Activated T-cell treated with anti-CD3 and anti-CD28 coated beads, Interleukin-2, amount 50 U/mL, for 72 hours (primary cell): ENCODE measurements at regions not wholly inside any gene's neighbourhood (a gene's known extent, or its start where the extent isn't known, plus 50 kb on each side); places are given as distances from the start of the nearest gene placed in this dataset.

Experiments
- ATAC-seq, 2 donors: fragments of 150-1000 bp; cut with Tn5 transposase; replicated peaks in 1 of 2; 2 replicates each; pipeline ENCODE4 v1.10.0; 2021; ENCODE audit warnings: moderate library complexity in 2 of 2, mild to moderate bottlenecking in 1 of 2
- DNase-seq, 2 donors: peaks; one replicate each; pipeline ENCODE4 v3.0.0; 2021 to 2022; ENCODE audit warnings: mixed read lengths in 1 of 2
- H3K27ac Mint-ChIP-seq: one replicate; pipeline ENCODE4 v1.8.0; 2022; ENCODE audit warnings: mild to moderate bottlenecking, moderate library complexity, mixed read lengths
- H3K27me3 Mint-ChIP-seq: one replicate; pipeline ENCODE4 v1.8.0; 2022; ENCODE audit warnings: low read depth, mixed read lengths
- H3K36me3 Mint-ChIP-seq, 2 donors: one replicate each; pipeline ENCODE4 v1.8.0; 2022; ENCODE audit warnings: mixed read lengths in 2 of 2, mild to moderate bottlenecking in 1 of 2; ENCODE audit not compliant: insufficient read depth in 2 of 2
- H3K4me1 Mint-ChIP-seq: one replicate; pipeline ENCODE4 v1.8.0; 2022; ENCODE audit warnings: low read depth, mixed read lengths
- H3K4me3 Mint-ChIP-seq, 2 donors: one replicate each; pipeline ENCODE4 v1.8.0; 2022; ENCODE audit warnings: mild to moderate bottlenecking in 2 of 2, mixed read lengths in 2 of 2, moderate library complexity in 2 of 2
- H3K9me3 Mint-ChIP-seq, 2 donors: one replicate each; pipeline ENCODE4 v1.8.0; 2022; ENCODE audit warnings: mixed read lengths in 2 of 2

DNA sequence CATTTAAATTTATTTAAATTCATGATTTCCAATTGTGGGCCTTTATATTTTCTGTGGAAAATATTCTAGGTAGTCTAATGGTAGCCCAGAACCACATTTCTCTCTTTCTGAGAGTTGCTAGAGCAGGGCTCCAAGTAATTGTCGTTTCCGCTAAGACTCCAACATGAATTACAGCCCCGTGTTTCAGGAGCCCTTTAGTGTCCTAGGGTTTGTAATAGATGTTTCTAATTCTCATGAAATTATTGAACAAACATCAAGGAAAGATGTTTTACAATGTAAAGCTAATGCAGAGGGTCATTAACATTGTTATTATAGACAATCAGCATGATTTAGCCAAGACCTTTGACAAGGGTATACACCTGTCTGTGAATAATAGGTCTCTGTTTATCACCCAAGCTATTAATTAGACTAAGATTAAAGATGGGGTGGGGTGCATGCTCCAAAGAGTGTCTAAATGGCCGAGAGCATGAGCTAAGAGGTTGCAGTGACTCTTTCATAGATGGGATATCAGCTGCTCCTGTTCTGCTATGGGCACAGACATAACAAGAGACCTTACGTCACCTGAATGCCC is 81.8 kb upstream of the NTM start:
- Mint-ChIP-seq H3K27me3 (no peaks in the 10 kb centered on the region), H3K27ac (no peak overlapping the region), H3K9me3 (no peaks in the 10 kb centered on the region), H3K4me1 (no peaks in the 10 kb centered on the region), H3K36me3 (no peaks in the 10 kb centered on the region), H3K4me3 (no peak overlapping the region)
- no peak for DNase-seq
- no peak for ATAC-seq

DNA sequence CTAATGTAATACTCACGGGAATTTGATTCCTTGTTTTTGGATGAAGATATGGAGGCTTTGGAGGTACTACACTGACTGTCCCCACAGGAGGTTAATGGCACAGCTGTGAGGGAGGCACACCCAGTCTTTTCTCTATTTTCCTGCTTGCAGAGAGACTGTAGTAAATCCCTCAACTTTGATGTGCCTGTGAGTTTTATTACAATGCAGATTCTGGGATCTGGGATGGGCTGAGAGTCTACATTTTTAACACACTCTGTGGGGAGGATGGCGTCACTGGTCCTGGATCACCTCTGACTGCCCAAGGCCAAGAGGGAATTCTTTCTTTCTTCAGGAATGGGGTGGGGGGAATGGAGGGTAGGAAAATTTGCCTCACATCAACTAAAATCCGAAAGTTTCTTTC is 80.2 kb upstream of the NTM start:
- H3K4me3 Mint-ChIP-seq = no peak overlapping the region
- no peak overlapping the region for H3K27ac Mint-ChIP-seq
- no peaks in the 10 kb centered on the region for H3K36me3 Mint-ChIP-seq
- no peaks in the 10 kb centered on the region for H3K9me3 Mint-ChIP-seq
- ATAC-seq (no peak), DNase-seq (no peak)
- H3K4me1 Mint-ChIP-seq = no peaks in the 10 kb centered on the region
- H3K27me3 Mint-ChIP-seq = no peaks in the 10 kb centered on the region

- no peak overlapping the region for H3K27ac Mint-ChIP-seq
- peaks cover 16% of the 10 kb centered on the region for H3K27me3 Mint-ChIP-seq
- no peak for ATAC-seq
- H3K4me3 Mint-ChIP-seq = no peak overlapping the region
- H3K9me3 Mint-ChIP-seq = peaks cover 0 to 6% of the 10 kb centered on the region in 2 donors
- H3K36me3 Mint-ChIP-seq = peaks cover 0 to 5% of the 10 kb centered on the region in 2 donors
- DNase-seq = no peak
- H3K4me1 Mint-ChIP-seq = no peaks in the 10 kb centered on the region
Observed at GRCh38 chr11:131295986-131296385, 74.4 kb upstream of the NTM start.

GRCh38 chr11:131297441-131297840 is 73.0 kb upstream of the NTM start:
- no peak overlapping the region for H3K27ac Mint-ChIP-seq
- peaks cover 19% of the 10 kb centered on the region for H3K27me3 Mint-ChIP-seq
- H3K4me1 Mint-ChIP-seq = no peaks in the 10 kb centered on the region
- no peak overlapping the region for H3K4me3 Mint-ChIP-seq
- H3K9me3 Mint-ChIP-seq = peaks cover 0 to 6% of the 10 kb centered on the region in 2 donors
- H3K36me3 Mint-ChIP-seq = peaks cover 0 to 5% of the 10 kb centered on the region in 2 donors
- no peak for ATAC-seq
- DNase-seq = no peak

DNA sequence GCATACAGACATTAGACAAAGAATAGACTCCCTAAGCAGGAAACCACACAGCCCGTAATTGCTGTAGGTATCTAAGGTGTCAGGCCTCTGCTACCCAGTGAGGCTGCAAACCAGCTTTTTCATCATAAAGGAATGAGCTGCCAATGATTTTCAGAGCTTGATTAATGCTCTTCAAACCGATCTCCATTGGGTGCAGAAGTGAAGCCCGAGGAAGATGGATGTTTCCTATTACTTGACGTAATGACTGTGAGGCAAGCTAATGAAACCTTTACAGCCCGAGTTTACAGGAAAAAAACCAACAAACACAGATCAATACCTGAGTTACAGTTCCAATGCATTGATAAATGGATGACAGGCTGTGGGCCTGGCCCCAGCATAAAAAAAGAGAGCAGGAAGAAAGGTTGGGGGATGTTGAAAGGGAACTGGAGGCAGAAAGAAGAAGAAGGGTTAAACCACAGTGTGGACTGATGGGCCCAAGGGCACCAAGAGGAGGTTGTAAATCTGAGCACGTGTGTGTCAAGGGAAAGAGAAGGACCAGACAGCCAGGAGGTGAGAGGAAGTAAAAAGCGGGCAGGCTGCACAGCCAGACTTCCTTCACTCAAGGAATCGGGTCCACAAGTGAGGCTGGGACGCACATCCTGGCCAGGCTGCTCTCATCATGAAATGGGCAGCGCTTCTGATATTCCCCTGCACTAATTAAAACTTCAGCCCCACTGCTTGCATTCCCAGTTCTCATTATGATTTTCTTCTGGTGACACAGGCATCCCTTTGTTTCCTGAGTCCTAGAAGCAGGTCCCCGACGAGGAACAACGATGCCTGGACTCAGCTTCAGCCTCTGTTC is 70.6 kb upstream of the NTM start:
- Mint-ChIP-seq H3K27ac (no peak overlapping the region), H3K9me3 (peaks cover 0 to 8% of the 10 kb centered on the region in 2 donors), H3K36me3 (peaks cover 0 to 5% of the 10 kb centered on the region in 2 donors), H3K4me1 (no peaks in the 10 kb centered on the region), H3K4me3 (no peak overlapping the region), H3K27me3 (peaks cover 19% of the 10 kb centered on the region)
- ATAC-seq = no peak
- DNase-seq = no peak

GRCh38 chr11:131300439-131300717 is 70.0 kb upstream of the NTM start:
- Mint-ChIP-seq H3K9me3 (peaks cover 0 to 8% of the 10 kb centered on the region in 2 donors), H3K27ac (no peak overlapping the region), H3K36me3 (peaks cover 0 to 5% of the 10 kb centered on the region in 2 donors), H3K4me3 (no peak overlapping the region), H3K27me3 (peaks cover 19% of the 10 kb centered on the region), H3K4me1 (no peaks in the 10 kb centered on the region)
- ATAC-seq = no peak
- DNase-seq = no peak

DNA sequence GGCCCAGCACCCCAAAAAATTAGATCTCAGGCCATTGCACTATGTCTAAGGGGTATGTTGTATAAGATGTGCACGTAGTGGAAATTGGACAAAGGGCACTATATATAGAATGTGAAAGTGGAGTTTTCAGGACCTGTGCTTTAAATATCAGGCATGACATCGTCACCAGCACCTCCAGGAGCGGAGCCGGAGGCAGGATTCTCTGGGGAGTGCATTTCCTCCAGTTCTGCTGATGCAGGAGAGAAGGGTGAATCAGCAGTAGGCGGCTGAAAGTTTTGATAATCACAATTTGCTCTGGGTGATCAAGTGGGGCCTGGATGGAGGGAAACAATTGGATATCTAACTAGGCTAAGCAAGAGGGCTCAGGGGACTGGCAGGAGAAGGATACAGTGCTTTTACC is 69.1 kb upstream of the NTM start:
- H3K9me3 Mint-ChIP-seq = peaks cover 0 to 8% of the 10 kb centered on the region in 2 donors
- no peak for ATAC-seq
- peaks cover 19% of the 10 kb centered on the region for H3K27me3 Mint-ChIP-seq
- H3K27ac Mint-ChIP-seq = no peak overlapping the region
- no peak for DNase-seq
- H3K4me1 Mint-ChIP-seq = no peaks in the 10 kb centered on the region
- peaks cover 0 to 5% of the 10 kb centered on the region in 2 donors for H3K36me3 Mint-ChIP-seq
- H3K4me3 Mint-ChIP-seq = no peak overlapping the region

DNA sequence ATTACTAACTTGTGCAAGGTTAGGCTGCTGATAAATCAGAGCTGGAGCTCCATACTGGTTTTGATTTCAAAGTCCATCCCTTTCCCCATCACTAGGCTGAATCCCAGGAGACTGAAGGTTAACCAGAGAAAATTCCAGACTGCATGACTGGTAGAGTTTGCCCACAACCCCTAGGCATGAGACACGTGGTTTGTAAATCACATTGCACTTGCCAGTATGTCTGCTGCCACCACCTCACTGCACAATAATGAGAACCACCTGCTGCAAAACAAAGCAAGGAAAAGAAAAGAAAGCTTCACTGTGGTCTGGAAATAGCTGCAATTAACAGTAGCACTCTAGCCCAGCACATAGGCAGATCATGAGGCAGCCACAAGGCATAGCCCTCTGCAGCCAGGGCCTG is 67.6 kb upstream of the NTM start:
- ATAC-seq (no peak), DNase-seq (no peak)
- Mint-ChIP-seq H3K27ac (no peak overlapping the region), H3K36me3 (peaks cover 0 to 5% of the 10 kb centered on the region in 2 donors), H3K4me1 (no peaks in the 10 kb centered on the region), H3K4me3 (no peak overlapping the region), H3K27me3 (peaks cover 19% of the 10 kb centered on the region), H3K9me3 (peaks cover 0 to 5% of the 10 kb centered on the region in 2 donors)

- peaks cover 0 to 5% of the 10 kb centered on the region in 2 donors for H3K36me3 Mint-ChIP-seq
- DNase-seq (no peak), ATAC-seq (no peak)
- H3K27ac Mint-ChIP-seq = no peak overlapping the region
- H3K4me3 Mint-ChIP-seq = no peak overlapping the region
- no peaks in the 10 kb centered on the region for H3K4me1 Mint-ChIP-seq
- peaks cover 19% of the 10 kb centered on the region for H3K27me3 Mint-ChIP-seq
- H3K9me3 Mint-ChIP-seq = peaks cover 0 to 5% of the 10 kb centered on the region in 2 donors
Observed at GRCh38 chr11:131303611-131304119, 66.8 kb upstream of the NTM start.

GRCh38 chr11:131305005-131305404 is 65.4 kb upstream of the NTM start:
- no peak overlapping the region for H3K4me3 Mint-ChIP-seq
- ATAC-seq (no peak), DNase-seq (no peak)
- H3K36me3 Mint-ChIP-seq = no peaks in the 10 kb centered on the region
- H3K27ac Mint-ChIP-seq = no peak overlapping the region
- peaks cover 0 to 1% of the 10 kb centered on the region in 2 donors for H3K9me3 Mint-ChIP-seq
- no peaks in the 10 kb centered on the region for H3K4me1 Mint-ChIP-seq
- H3K27me3 Mint-ChIP-seq = peaks cover 13% of the 10 kb centered on the region

DNA sequence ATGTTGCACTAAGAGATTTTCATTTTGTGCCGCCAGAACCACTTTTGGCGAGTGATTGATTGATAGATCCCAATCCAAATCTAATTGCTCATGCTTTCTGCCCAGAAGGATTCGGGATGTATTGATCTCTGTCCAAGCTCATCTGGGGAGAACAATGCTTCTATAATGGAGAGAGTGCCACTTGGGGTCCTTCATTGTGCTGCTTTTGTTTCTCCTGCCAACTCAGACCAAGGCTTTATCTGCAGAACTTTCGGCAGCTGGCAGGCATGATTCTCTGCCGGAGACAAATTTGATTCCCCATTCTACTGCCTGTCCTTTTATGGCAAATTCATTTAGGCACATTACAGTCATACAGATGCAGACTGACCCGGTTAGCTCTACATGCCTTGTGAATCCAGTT is 62.9 kb upstream of the NTM start:
- peaks cover 0 to 1% of the 10 kb centered on the region in 2 donors for H3K9me3 Mint-ChIP-seq
- ATAC-seq (no peak), DNase-seq (no peak)
- H3K4me3 Mint-ChIP-seq = no peak overlapping the region
- no peaks in the 10 kb centered on the region for H3K36me3 Mint-ChIP-seq
- H3K27me3 Mint-ChIP-seq = no peaks in the 10 kb centered on the region
- H3K27ac Mint-ChIP-seq = no peak overlapping the region
- H3K4me1 Mint-ChIP-seq = no peaks in the 10 kb centered on the region

DNA sequence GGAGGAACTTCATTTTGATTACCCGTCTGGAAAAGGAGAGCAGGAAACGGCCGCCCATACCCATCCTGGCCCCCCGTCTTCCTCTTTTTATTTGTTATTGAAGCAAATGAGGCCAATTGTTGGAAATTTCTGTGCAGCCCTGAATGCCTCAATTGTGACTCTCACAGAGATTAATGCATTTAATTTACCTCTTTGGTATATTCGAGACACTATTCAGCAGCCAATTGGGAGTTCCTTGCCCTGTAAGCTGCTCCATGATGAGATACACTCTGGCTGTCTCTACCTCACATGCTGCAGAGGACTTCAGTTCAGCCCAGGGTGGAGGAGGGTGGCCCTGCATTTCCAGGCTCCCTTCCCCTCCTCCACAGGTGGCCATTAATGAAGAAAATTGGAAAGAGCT is 60.6 kb upstream of the NTM start:
- no peaks in the 10 kb centered on the region for H3K4me1 Mint-ChIP-seq
- ATAC-seq = no peak
- peaks cover 3% of the 10 kb centered on the region in 2 donors for H3K9me3 Mint-ChIP-seq
- no peak overlapping the region for H3K27ac Mint-ChIP-seq
- H3K4me3 Mint-ChIP-seq = no peak overlapping the region
- no peaks in the 10 kb centered on the region for H3K27me3 Mint-ChIP-seq
- no peaks in the 10 kb centered on the region for H3K36me3 Mint-ChIP-seq
- no peak for DNase-seq

- DNase-seq = no peak
- no peak for ATAC-seq
- H3K27ac Mint-ChIP-seq = no peak overlapping the region
- no peaks in the 10 kb centered on the region for H3K27me3 Mint-ChIP-seq
- no peaks in the 10 kb centered on the region for H3K4me1 Mint-ChIP-seq
- H3K9me3 Mint-ChIP-seq = peaks cover 5% of the 10 kb centered on the region in 2 donors
- H3K4me3 Mint-ChIP-seq = no peak overlapping the region
- no peaks in the 10 kb centered on the region for H3K36me3 Mint-ChIP-seq
Observed at GRCh38 chr11:131311776-131312514, 58.5 kb upstream of the NTM start.
